CD4-positive, alpha-beta T cell treated with Interleukin-2 at 100 ng/mL for 4 hours (primary cell): ENCODE measurements at regions not wholly inside any gene's neighbourhood (a gene's known extent, or its start where the extent isn't known, plus 50 kb on each side); places are given as distances from the start of the nearest gene placed in this dataset.

ENCODE experiments used
- DNase-seq: peaks from one replicate; pipeline ENCODE4 v3.0.0-alpha.2; 2020; ENCODE audit warnings: low spot score

GRCh38 chr2:120938045-120938771 lies 202.5 kb downstream of the GLI2 start:
- DNase-seq, result no peak

GRCh38 chr2:120939595-120940318 lies 204.1 kb downstream of the GLI2 start:
- no peak for DNase-seq

- no peak for DNase-seq
These were observed 204.6 kb downstream of the GLI2 start for GRCh38 chr2:120940319-120940696.

GRCh38 chr2:120940726-120941256 lies 205.1 kb downstream of the GLI2 start:
- no peak for DNase-seq

- no peak for DNase-seq
These were observed 206.0 kb downstream of the GLI2 start for GRCh38 chr2:120941571-120942120.

- no peak for DNase-seq
These were observed 207.0 kb downstream of the GLI2 start for GRCh38 chr2:120942658-120943057.

GRCh38 chr2:120943403-120944034 lies 207.9 kb downstream of the GLI2 start:
- DNase-seq, result no peak

GRCh38 chr2:120944575-120944974 lies 208.9 kb downstream of the GLI2 start:
- no peak for DNase-seq

GRCh38 chr2:120945091-120945490 lies 209.4 kb downstream of the GLI2 start:
- no peak for DNase-seq

- no peak for DNase-seq
These were observed 210.3 kb downstream of the GLI2 start for GRCh38 chr2:120945832-120946499.

- DNase-seq, result no peak
These were observed 211.7 kb downstream of the GLI2 start for GRCh38 chr2:120947327-120947726.

- no peak for DNase-seq
These were observed 212.5 kb downstream of the GLI2 start for GRCh38 chr2:120947982-120948661.

GRCh38 chr2:120948662-120949011 lies 213.0 kb downstream of the GLI2 start:
- no peak for DNase-seq

- DNase-seq, result no peak
These were observed 213.6 kb downstream of the GLI2 start for GRCh38 chr2:120949027-120949956.

- no peak for DNase-seq
These were observed 214.4 kb downstream of the GLI2 start for GRCh38 chr2:120949957-120950590.

- DNase-seq, result no peak
These were observed 216.0 kb downstream of the GLI2 start for GRCh38 chr2:120951693-120952092.

- DNase-seq, result no peak
These were observed 216.7 kb downstream of the GLI2 start for GRCh38 chr2:120952318-120952717.

GRCh38 chr2:120953066-120953756 lies 217.5 kb downstream of the GLI2 start:
- no peak for DNase-seq

- DNase-seq, result no peak
These were observed 218.3 kb downstream of the GLI2 start for GRCh38 chr2:120953843-120954584.
